IMR-90 (cell line): ENCODE measurements at regions not wholly inside any gene's neighbourhood (a gene's known extent, or its start where the extent isn't known, plus 50 kb on each side); places are given as distances from the start of the nearest gene placed in this dataset.

Experiments
- ATAC-seq: fragments of 200-7000 bp; cut with Tn5 transposase; 2 replicates; pipeline ENCODE4 v1.9.1; 2020; ENCODE audit warnings: low read depth, mild to moderate bottlenecking, moderate library complexity
- BruUV-seq: library from RNA; stranded (reverse); fragments of 400-500 nt; replicated peaks from 2 replicates; lab custom pipeline; 2021; lab: Mats Ljungman, UMichigan
- CTCF ChIA-PET: fragments of 300-600 bp; formaldehyde crosslinking; extraction: SDS; loops from one replicate; lab custom pipeline; 2021; ENCODE audit warnings: antibody characterized with exemption; lab: Yijun Ruan, JAX
- POLR2A ChIA-PET: fragments of 300-600 bp; sonication (Branson Sonifier 250); formaldehyde crosslinking; loops from one replicate; lab custom pipeline; 2022; ENCODE audit warnings: antibody characterized with exemption; ENCODE audit not compliant: unreplicated experiment; lab: Charles Lee
- DNase-seq: peaks from one replicate; pipeline ENCODE4 v3.0.0; 2013
- H2AFZ ChIP-seq: replicated peaks from 2 replicates; pipeline ENCODE3; 2013; ENCODE audit warnings: low read length, mild to moderate bottlenecking; ENCODE audit not compliant: poor library complexity
- H2AK5ac ChIP-seq: 2 replicates; pipeline ENCODE4 v1.6.1; 2013; ENCODE audit warnings: low read depth, low read length, inconsistent platforms
- H2AK9ac ChIP-seq: replicated peaks from 2 replicates; pipeline ENCODE3; 2013; ENCODE audit warnings: mild to moderate bottlenecking, low read depth, low read length, moderate library complexity; ENCODE audit not compliant: poor library complexity
- H2BK120ac ChIP-seq: 2 replicates; pipeline ENCODE4 v1.6.1; 2013; ENCODE audit warnings: low read depth, low read length, inconsistent platforms
- H2BK15ac ChIP-seq: 3 replicates; pipeline ENCODE4 v1.6.1; 2013; ENCODE audit warnings: low read depth, low read length, inconsistent platforms
- H2BK20ac ChIP-seq: 2 replicates; pipeline ENCODE4 v1.6.1; 2013; ENCODE audit warnings: low read depth, mild to moderate bottlenecking, inconsistent platforms, low read length, moderate library complexity
- H2BK5ac ChIP-seq: 2 replicates; pipeline ENCODE4 v1.6.1; 2013; ENCODE audit warnings: mild to moderate bottlenecking, low read depth, low read length, inconsistent platforms; ENCODE audit not compliant: poor library complexity, severe bottlenecking
- H3K14ac ChIP-seq: replicated peaks from 2 replicates; pipeline ENCODE4 v1.6.1; 2013; ENCODE audit warnings: low read depth, low read length, inconsistent platforms
- H3K18ac ChIP-seq: 2 replicates; pipeline ENCODE4 v1.6.1; 2013; ENCODE audit warnings: low read depth, low read length, control low read depth
- H3K23ac ChIP-seq: 2 replicates; pipeline ENCODE4 v1.6.1; 2013; ENCODE audit warnings: low read depth, low read length, inconsistent platforms
- H3K27ac ChIP-seq: 2 replicates; pipeline ENCODE4 v1.5.1; 2013; ENCODE audit warnings: mild to moderate bottlenecking, control low read depth, low read length; ENCODE audit not compliant: insufficient read depth
- H3K27me3 ChIP-seq: 2 replicates; pipeline ENCODE4 v1.6.1; 2013; ENCODE audit warnings: low read length; ENCODE audit not compliant: control insufficient read depth, insufficient read depth
- H3K36me3 ChIP-seq: 2 replicates; pipeline ENCODE4 v1.6.1; 2013; ENCODE audit warnings: low read length, mixed read lengths; ENCODE audit not compliant: control insufficient read depth, insufficient read depth
- H3K4ac ChIP-seq: 2 replicates; pipeline ENCODE4 v1.6.1; 2013; ENCODE audit warnings: low read depth, low read length, inconsistent platforms
- H3K4me1 ChIP-seq: 2 replicates; pipeline ENCODE4 v1.6.1; 2013; ENCODE audit warnings: low read length, mixed read lengths; ENCODE audit not compliant: control insufficient read depth, insufficient read depth
- H3K4me2 ChIP-seq: 2 replicates; pipeline ENCODE4 v1.6.1; 2013; ENCODE audit warnings: low read depth, mild to moderate bottlenecking, control low read depth, low read length, moderate library complexity
- H3K4me3 ChIP-seq: 2 replicates; pipeline ENCODE4 v1.5.1; 2013; ENCODE audit warnings: low read depth, mild to moderate bottlenecking, control low read depth, low read length, moderate library complexity; ENCODE audit not compliant: insufficient read depth
- H3K56ac ChIP-seq: 2 replicates; pipeline ENCODE4 v1.6.1; 2013; ENCODE audit warnings: low read length, inconsistent platforms; ENCODE audit not compliant: insufficient read depth; ENCODE audit errors: extremely low read depth
- H3K79me1 ChIP-seq, 2 experiments: 2 replicates each; pipeline ENCODE4 v1.6.1; 2013; ENCODE audit warnings: low read length in 2 of 2, inconsistent platforms in 1 of 2, low read depth in 1 of 2
- H3K9ac ChIP-seq: 2 replicates; pipeline ENCODE4 v1.6.1; 2013; ENCODE audit warnings: low read depth, low read length, control low read depth
- H3K9me1 ChIP-seq: 2 replicates; pipeline ENCODE4 v1.6.1; 2013; ENCODE audit warnings: low read length, inconsistent platforms; ENCODE audit not compliant: insufficient read depth
- H3K9me3 ChIP-seq: 2 replicates; pipeline ENCODE4 v1.6.1; 2013; ENCODE audit warnings: low read length; ENCODE audit not compliant: control insufficient read depth, insufficient read depth
- H4K20me1 ChIP-seq: 2 replicates; pipeline ENCODE4 v1.6.1; 2013; ENCODE audit warnings: low read length, inconsistent platforms; ENCODE audit not compliant: insufficient read depth
- H4K5ac ChIP-seq: 2 replicates; pipeline ENCODE4 v1.6.1; 2013; ENCODE audit warnings: mild to moderate bottlenecking, low read depth, low read length, control low read depth
- H4K8ac ChIP-seq, 2 experiments: 2 replicates each; pipeline ENCODE4 v1.6.1; 2013; ENCODE audit warnings: low read depth in 2 of 2, low read length in 2 of 2, control low read depth in 1 of 2, inconsistent platforms in 1 of 2
- H4K91ac ChIP-seq: 2 replicates; pipeline ENCODE4 v1.6.1; 2013; ENCODE audit warnings: low read depth, low read length, inconsistent platforms; ENCODE audit not compliant: insufficient read depth
- CTCF ChIP-seq: conservative IDR thresholded peaks from 2 replicates; pipeline ENCODE4 v1.5.1; 2012; ENCODE audit warnings: mild to moderate bottlenecking, low read depth, low read length, improper control_type of control experiment
- FOS ChIP-seq: fragments of 150-350 bp; IDR thresholded peaks from 2 replicates; pipeline ENCODE4 v1.6.1; 2016; ENCODE audit warnings: low read depth, low read length
- MAFK ChIP-seq: IDR thresholded peaks from 2 replicates; pipeline ENCODE4 v1.6.1; 2012; ENCODE audit warnings: low read depth, low read length, improper control_type of control experiment
- NFE2L2 ChIP-seq: fragments of 150-350 bp; IDR thresholded peaks from 2 replicates; pipeline ENCODE4 v1.6.1; 2016; ENCODE audit warnings: low read depth, mild to moderate bottlenecking, low read length
- WGBS, 2 experiments: methylation state at CpG; one replicate each; pipeline versions ENCODE4 v1.1.5 to v1.1.7; 2013; ENCODE audit warnings: missing lambda C conversion rate in 2 of 2; ENCODE audit not compliant: insufficient read length in 1 of 2; ENCODE audit errors: extremely low coverage in 2 of 2; 5-methylcytosine and 5-hydroxymethylcytosine counted together
- dilution Hi-C: fragments of 300-500 bp; cut with HindIII; formaldehyde crosslinking; loops from one replicate; pipeline ENCODE4 v1.14.3; 2018; ENCODE audit warnings: low sequenced_read_pairs; ENCODE audit not compliant: unreplicated experiment
- in situ Hi-C: fragments of 300-500 bp; cut with MboI; formaldehyde crosslinking; loops from 3 replicates; pipeline ENCODE4 v1.14.3; 2019; ENCODE audit warnings: low sequenced_read_pairs, inconsistent platforms, mixed read lengths
- intact Hi-C: fragments of 100-400 bp; cut with micrococcal nuclease; formaldehyde crosslinking; loops from 2 replicates; pipeline ENCODE4 v1.10.0; 2022

GRCh38 chr18:1011349-1011748 lies 106.7 kb downstream of the ADCYAP1 start:
- Histone ChIP-seq H3K9ac (no peak overlapping the region), H3K56ac (no peak overlapping the region), H3K4ac (no peak overlapping the region), H3K4me3 (no peak overlapping the region), H4K91ac (no peak overlapping the region), H2AK9ac (no peak overlapping the region), H3K79me1 (no peaks in the 10 kb centered on the region), H3K23ac (no peak overlapping the region), H4K5ac (no peak overlapping the region), H3K9me3 (peaks cover 13% of the 10 kb centered on the region), H3K36me3 (no peaks in the 10 kb centered on the region), H3K4me2 (no peak overlapping the region), H3K9me1 (no peaks in the 10 kb centered on the region), H2BK120ac (no peak overlapping the region), H2BK15ac (no peak overlapping the region), H2AFZ (no peak overlapping the region), H4K20me1 (no peaks in the 10 kb centered on the region), H3K18ac (no peak overlapping the region), H3K27ac (no peak overlapping the region), H4K8ac (no peak overlapping the region), H3K4me1 (no peaks in the 10 kb centered on the region), H2BK5ac (no peak overlapping the region), H2BK20ac (no peak overlapping the region), H2AK5ac (no peak overlapping the region), H3K27me3 (no peaks in the 10 kb centered on the region), H3K14ac (no peak overlapping the region)
- ChIA-PET POLR2A (no interaction called here), CTCF (no interaction called here)
- in situ Hi-C loops = no loop called here
- no CpG with 5 or more reads among the region's 3 CpGs for WGBS, 2 experiments
- no TSS peak for BruUV-seq
- ATAC-seq (no peak), DNase-seq (no peak)
- dilution Hi-C loops = no loop called here
- TF ChIP-seq NFE2L2 (peak; percentile 96), MAFK (peak; percentile 88), FOS (no peak), CTCF (no peak)
- intact Hi-C loops = no loop called here
